GM23338 (cell line): ENCODE measurements at regions not wholly inside any gene's neighbourhood (a gene's known extent, or its start where the extent isn't known, plus 50 kb on each side); places are given as distances from the start of the nearest gene placed in this dataset.
A peak's percentile ranks its signal among the peaks of the same experiment; 100 is the strongest.

Experiments
- ATAC-seq: fragments of 200-7000 bp; cut with Tn5 transposase; 3 replicates; pipeline ENCODE4 v1.9.1; 2020
- DNase-seq: peaks from one replicate; pipeline ENCODE4 v3.0.0-alpha.2; 2015; ENCODE audit warnings: low spot score
- H2AFZ ChIP-seq: fragments of 200-600 bp; sonication (generic); 2 replicates; pipeline ENCODE4 v1.8.0; 2016; ENCODE audit warnings: antibody characterized with exemption, mild to moderate bottlenecking, moderate library complexity
- H3F3A ChIP-seq: fragments of 200-600 bp; sonication (generic); replicated peaks from 2 replicates; pipeline ENCODE4 v1.8.0; 2017; ENCODE audit warnings: antibody characterized with exemption, mixed run types, low read depth
- H3K27ac ChIP-seq: fragments of 200-600 bp; sonication (generic); 2 replicates; pipeline ENCODE4 v1.6.1; 2016; ENCODE audit warnings: low read depth
- H3K27me3 ChIP-seq: fragments of 200-600 bp; sonication (generic); 2 replicates; pipeline ENCODE4 v1.8.0; 2016; ENCODE audit warnings: mild to moderate bottlenecking, mixed run types, moderate library complexity; ENCODE audit not compliant: insufficient read depth
- H3K36me3 ChIP-seq: fragments of 200-600 bp; sonication (generic); 2 replicates; pipeline ENCODE4 v1.8.0; 2016; ENCODE audit warnings: mild to moderate bottlenecking; ENCODE audit not compliant: insufficient read depth
- H3K4me1 ChIP-seq: fragments of 200-600 bp; sonication (generic); 2 replicates; pipeline ENCODE4 v1.8.0; 2016; ENCODE audit warnings: mild to moderate bottlenecking, moderate library complexity; ENCODE audit not compliant: insufficient read depth
- H3K4me2 ChIP-seq: fragments of 200-600 bp; sonication (generic); 2 replicates; pipeline ENCODE4 v1.7.1; 2017; ENCODE audit warnings: mixed run types
- H3K4me3 ChIP-seq: fragments of 200-600 bp; sonication (generic); 2 replicates; pipeline ENCODE4 v1.6.1; 2016; ENCODE audit warnings: mixed run types
- H3K79me2 ChIP-seq: fragments of 200-600 bp; sonication (generic); replicated peaks from 2 replicates; pipeline ENCODE4 v1.8.0; 2017; ENCODE audit warnings: mild to moderate bottlenecking; ENCODE audit not compliant: insufficient read depth
- H3K9me2 ChIP-seq: fragments of 200-600 bp; sonication (generic); 2 replicates; pipeline ENCODE4 v1.8.0; 2017; ENCODE audit not compliant: insufficient read depth
- H4K20me1 ChIP-seq: fragments of 200-600 bp; sonication (generic); replicated peaks from 2 replicates; pipeline ENCODE4 v1.8.0; 2017; ENCODE audit warnings: mild to moderate bottlenecking; ENCODE audit not compliant: insufficient read depth
- H3K27ac Mint-ChIP-seq: 2 replicates; pipeline ENCODE4 v1.8.0; 2020; ENCODE audit warnings: inconsistent platforms, mild to moderate bottlenecking, moderate library complexity, mixed read lengths
- H3K27me3 Mint-ChIP-seq: 3 replicates; pipeline ENCODE4 v1.8.0; 2022; ENCODE audit warnings: low read depth, mild to moderate bottlenecking, moderate library complexity, mixed read lengths, inconsistent platforms; ENCODE audit not compliant: insufficient read depth, poor library complexity
- H3K36me3 Mint-ChIP-seq: 3 replicates; pipeline ENCODE4 v1.8.0; 2021; ENCODE audit warnings: low read depth, mild to moderate bottlenecking, inconsistent platforms, moderate library complexity, mixed read lengths
- H3K4me1 Mint-ChIP-seq: 3 replicates; pipeline ENCODE4 v1.8.0; 2020; ENCODE audit warnings: mild to moderate bottlenecking, inconsistent platforms, mixed read lengths
- H3K4me3 Mint-ChIP-seq: 3 replicates; pipeline ENCODE4 v1.8.0; 2021; ENCODE audit warnings: moderate library complexity, mild to moderate bottlenecking, inconsistent platforms, mixed read lengths
- H3K9me3 Mint-ChIP-seq: 3 replicates; pipeline ENCODE4 v1.8.0; 2020; ENCODE audit warnings: moderate library complexity, mild to moderate bottlenecking, inconsistent platforms, mixed read lengths
- CTCF ChIP-seq, 2 experiments: fragments of 200-600 bp in 1 of 2; sonication (generic) in 1 of 2; conservative IDR thresholded peaks; 2 replicates each; pipeline versions ENCODE4 v1.5.1 to v1.6.1; 2016 to 2017; ENCODE audit warnings: antibody characterized with exemption in 2 of 2, low read depth in 2 of 2, mild to moderate bottlenecking in 2 of 2, moderate library complexity in 1 of 2
- EZH2 ChIP-seq: fragments of 200-600 bp; sonication (generic); IDR thresholded peaks from one replicate; pipeline ENCODE4 v1.8.0; 2017; ENCODE audit warnings: antibody characterized with exemption, mild to moderate bottlenecking, low read depth; ENCODE audit not compliant: unreplicated experiment
- REST ChIP-seq: IDR thresholded peaks from one replicate; pipeline ENCODE4 v1.6.1; 2018; ENCODE audit warnings: antibody characterized with exemption; ENCODE audit not compliant: unreplicated experiment
- STAT1 ChIP-seq: IDR thresholded peaks from one replicate; pipeline ENCODE4 v1.6.1; 2016; ENCODE audit warnings: antibody characterized with exemption; ENCODE audit not compliant: unreplicated experiment
- ZNF114 ChIP-seq: fragments of 250-450 bp; sonication (Bioruptor Pico); IDR thresholded peaks from 2 replicates; pipeline ENCODE4 v1.5.0; 2020; ENCODE audit warnings: mild to moderate bottlenecking, moderate library complexity
- ZNF462 ChIP-seq: fragments of 250-450 bp; sonication (Bioruptor Pico); IDR thresholded peaks from 2 replicates; pipeline ENCODE4 v1.5.0; 2020; ENCODE audit warnings: mild to moderate bottlenecking, moderate library complexity

GRCh38 chr21:41045534-41046268 lies 122.3 kb upstream of the BACE2 start:
- H3K36me3 Mint-ChIP-seq, result peaks cover 3% of the 10 kb centered on the region; the same call in 1 of the 3 replicates
- no peak overlapping the region for H3K27ac ChIP-seq
- no peaks in the 10 kb centered on the region for H3K79me2 ChIP-seq
- H3K27me3 Mint-ChIP-seq, result peaks cover 4% of the 10 kb centered on the region
- H3K27ac Mint-ChIP-seq, result no peak overlapping the region
- peak; percentile 89 for ATAC-seq
- peaks cover 8% of the 10 kb centered on the region; the same call in 2 of the 3 replicates for H3K4me1 Mint-ChIP-seq
- peaks cover 85% of the 10 kb centered on the region for H3K9me3 Mint-ChIP-seq
- TF ChIP-seq CTCF (conservative IDR thresholded peaks at IDR 0.05; ENCODE audit: low read depth in 2 of 2) (peak; percentile 44 to 47), ZNF114 (CRISPR knock-in tag) (no peak)
- H3K4me2 ChIP-seq, result no peak overlapping the region
- no peaks in the 10 kb centered on the region for H3F3A ChIP-seq
- no peaks in the 10 kb centered on the region for H3K36me3 ChIP-seq
- H3K4me3 ChIP-seq, result no peak overlapping the region
- no peaks in the 10 kb centered on the region for H4K20me1 ChIP-seq
- H3K9me2 ChIP-seq, result 0 out of 2 replicates have a peak, but pooled peaks cover 3% of the 10 kb centered on the region
- no peaks in the 10 kb centered on the region for H3K4me1 ChIP-seq
- H3K4me3 Mint-ChIP-seq, result no peak overlapping the region
- peak overlapping the region; percentile 23; the same call in 1 of the 2 replicates for H2AFZ ChIP-seq
- peak; percentile 50 for DNase-seq
- H3K27me3 ChIP-seq, result no peaks in the 10 kb centered on the region

- Mint-ChIP-seq H3K4me3 (no peak overlapping the region), H3K27me3 (peaks cover 4% of the 10 kb centered on the region), H3K4me1 (peaks cover 8% of the 10 kb centered on the region; the same call in 2 of the 3 replicates), H3K9me3 (peaks cover 84% of the 10 kb centered on the region), H3K27ac (no peak overlapping the region), H3K36me3 (peaks cover 3% of the 10 kb centered on the region; the same call in 1 of the 3 replicates)
- Histone ChIP-seq H3K79me2 (no peaks in the 10 kb centered on the region), H3K9me2 (no peaks in the 10 kb centered on the region), H3K36me3 (no peaks in the 10 kb centered on the region), H4K20me1 (no peaks in the 10 kb centered on the region), H3K4me2 (no peak overlapping the region), H3F3A (no peaks in the 10 kb centered on the region), H3K27ac (no peak overlapping the region), H3K4me3 (no peak overlapping the region), H3K27me3 (no peaks in the 10 kb centered on the region), H2AFZ (no peak overlapping the region), H3K4me1 (no peaks in the 10 kb centered on the region)
- ATAC-seq (no peak), DNase-seq (no peak)
- TF ChIP-seq ZNF114 (CRISPR knock-in tag), result no peak
- TF ChIP-seq REST, result no peak
- no peak for TF ChIP-seq EZH2
- no peak for TF ChIP-seq STAT1
- TF ChIP-seq ZNF462, result no peak
Observed at GRCh38 chr21:41048145-41048544, 119.8 kb upstream of the BACE2 start.
